ENCODE measurements at regions not wholly inside any gene's neighbourhood (a gene's known extent, or its start where the extent isn't known, plus 50 kb on each side); places are given as distances from the start of the nearest gene placed in this dataset.
"Not testable (repeated sequence)": the region's sequence is repeated elsewhere in the genome, so short reads cannot be mapped to it uniquely, and the experiment has no call there.

DNA sequence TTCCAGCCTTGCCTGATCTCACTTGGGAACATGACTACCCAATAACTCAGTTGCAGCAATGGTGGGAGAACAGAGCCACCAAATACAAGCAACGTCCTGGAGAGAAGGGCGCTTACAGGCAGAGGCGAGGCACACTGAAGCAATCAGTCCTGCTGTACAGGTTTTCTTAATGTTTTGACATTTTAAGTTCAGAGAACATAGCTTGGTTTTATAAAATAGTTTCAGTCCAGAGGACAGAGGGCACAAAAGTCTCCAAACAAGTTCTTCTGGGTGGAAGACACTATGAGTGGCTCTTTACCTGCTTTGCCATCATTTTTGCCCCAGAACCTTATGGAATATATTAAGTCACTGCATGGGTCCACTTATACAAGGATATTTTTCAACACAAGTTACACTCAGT lies 103.4 kb upstream of the KCNG1 start:
- ChIA-PET CTCF (interaction anchor here (1.3 to 2.8 kb wide), 2 partner anchors 111 to 181 kb away, joined by 3 to 10 read pairs; no protein-coding TSS in a partner anchor), POLR2A (no interaction called here)
- TF ChIP-seq, protein P1, sequence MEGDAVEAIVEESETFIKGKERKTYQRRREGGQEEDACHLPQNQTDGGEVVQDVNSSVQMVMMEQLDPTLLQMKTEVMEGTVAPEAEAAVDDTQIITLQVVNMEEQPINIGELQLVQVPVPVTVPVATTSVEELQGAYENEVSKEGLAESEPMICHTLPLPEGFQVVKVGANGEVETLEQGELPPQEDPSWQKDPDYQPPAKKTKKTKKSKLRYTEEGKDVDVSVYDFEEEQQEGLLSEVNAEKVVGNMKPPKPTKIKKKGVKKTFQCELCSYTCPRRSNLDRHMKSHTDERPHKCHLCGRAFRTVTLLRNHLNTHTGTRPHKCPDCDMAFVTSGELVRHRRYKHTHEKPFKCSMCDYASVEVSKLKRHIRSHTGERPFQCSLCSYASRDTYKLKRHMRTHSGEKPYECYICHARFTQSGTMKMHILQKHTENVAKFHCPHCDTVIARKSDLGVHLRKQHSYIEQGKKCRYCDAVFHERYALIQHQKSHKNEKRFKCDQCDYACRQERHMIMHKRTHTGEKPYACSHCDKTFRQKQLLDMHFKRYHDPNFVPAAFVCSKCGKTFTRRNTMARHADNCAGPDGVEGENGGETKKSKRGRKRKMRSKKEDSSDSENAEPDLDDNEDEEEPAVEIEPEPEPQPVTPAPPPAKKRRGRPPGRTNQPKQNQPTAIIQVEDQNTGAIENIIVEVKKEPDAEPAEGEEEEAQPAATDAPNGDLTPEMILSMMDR (IDR thresholded peaks at IDR 0.05; ENCODE audit: insufficient read depth, low read length, missing control alignments): no peak
- H3K4me3 ChIP-seq (ENCODE audit: low read depth, low read length): no peak overlapping the region
- no peak for DNase-seq (ENCODE audit: low read depth, low spot score)

DNA sequence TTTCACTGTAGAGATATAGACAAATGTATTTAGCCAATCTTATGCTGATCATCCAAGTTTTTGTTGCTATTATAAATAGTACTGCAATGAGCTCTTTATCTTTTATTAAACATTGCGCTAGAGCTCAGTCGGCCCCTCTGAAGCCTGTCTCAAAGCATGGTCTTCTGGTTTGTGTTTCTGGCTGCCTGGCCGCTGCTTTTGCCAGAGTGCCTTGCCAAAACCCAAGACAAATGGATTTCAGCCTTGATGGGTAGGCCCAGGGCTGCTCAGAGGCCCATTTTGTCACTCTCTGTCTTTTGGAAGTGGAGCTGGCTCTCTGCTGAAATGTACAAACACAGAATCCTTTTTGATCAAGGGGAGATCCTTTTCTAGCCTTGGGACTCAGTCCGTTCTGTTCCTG lies 102.9 kb upstream of the KCNG1 start:
- ChIA-PET CTCF (interaction anchor here (1.3 kb wide), 1 partner anchor 181 kb away, joined by 3 read pairs; no protein-coding TSS in a partner anchor), POLR2A (no interaction called here)
- TF ChIP-seq, protein P1 (IDR thresholded peaks at IDR 0.05; ENCODE audit: insufficient read depth, low read length, missing control alignments): no peak
- no peak overlapping the region for H3K4me3 ChIP-seq (ENCODE audit: low read depth, low read length)
- DNase-seq (ENCODE audit: low read depth, low spot score): no peak

DNA sequence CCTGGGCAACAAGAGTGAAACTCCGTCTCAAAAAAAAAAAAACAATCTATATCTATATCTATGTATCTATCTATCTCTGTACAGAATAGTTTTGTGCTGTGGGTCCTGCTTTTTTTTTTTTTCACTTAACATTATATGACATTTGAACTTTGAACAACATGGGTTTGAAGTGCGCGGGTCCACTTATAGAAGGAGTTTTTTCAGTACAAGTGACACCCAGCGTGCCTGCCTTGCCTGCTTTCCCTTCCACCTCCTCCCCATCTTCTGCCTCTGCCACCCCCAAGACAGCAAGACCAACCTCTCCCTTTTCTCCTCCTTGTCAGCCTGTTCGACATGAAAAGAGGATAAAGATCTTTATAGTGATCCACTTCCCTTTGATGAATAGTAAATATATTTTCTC lies 102.2 kb upstream of the KCNG1 start:
- CTCF ChIA-PET: interaction anchor here (1.3 kb wide), 1 partner anchor 182 kb away, joined by 3 read pairs; no protein-coding TSS in a partner anchor
- H3K4me3 ChIP-seq (ENCODE audit: low read depth, low read length): no peak overlapping the region
- DNase-seq (ENCODE audit: low read depth, low spot score): no peak
- POLR2A ChIA-PET: no interaction called here
- TF ChIP-seq, protein P1 (IDR thresholded peaks at IDR 0.05; ENCODE audit: insufficient read depth, low read length, missing control alignments): no peak

- DNase-seq (ENCODE audit: low read depth, low spot score); H3K4me3 ChIP-seq (ENCODE audit: low read depth, low read length); POLR2A ChIA-PET; CTCF ChIA-PET: not testable (repeated sequence)
These were observed 101.0 kb upstream of the KCNG1 start for GRCh38 chr20:51123887-51124286.

DNA sequence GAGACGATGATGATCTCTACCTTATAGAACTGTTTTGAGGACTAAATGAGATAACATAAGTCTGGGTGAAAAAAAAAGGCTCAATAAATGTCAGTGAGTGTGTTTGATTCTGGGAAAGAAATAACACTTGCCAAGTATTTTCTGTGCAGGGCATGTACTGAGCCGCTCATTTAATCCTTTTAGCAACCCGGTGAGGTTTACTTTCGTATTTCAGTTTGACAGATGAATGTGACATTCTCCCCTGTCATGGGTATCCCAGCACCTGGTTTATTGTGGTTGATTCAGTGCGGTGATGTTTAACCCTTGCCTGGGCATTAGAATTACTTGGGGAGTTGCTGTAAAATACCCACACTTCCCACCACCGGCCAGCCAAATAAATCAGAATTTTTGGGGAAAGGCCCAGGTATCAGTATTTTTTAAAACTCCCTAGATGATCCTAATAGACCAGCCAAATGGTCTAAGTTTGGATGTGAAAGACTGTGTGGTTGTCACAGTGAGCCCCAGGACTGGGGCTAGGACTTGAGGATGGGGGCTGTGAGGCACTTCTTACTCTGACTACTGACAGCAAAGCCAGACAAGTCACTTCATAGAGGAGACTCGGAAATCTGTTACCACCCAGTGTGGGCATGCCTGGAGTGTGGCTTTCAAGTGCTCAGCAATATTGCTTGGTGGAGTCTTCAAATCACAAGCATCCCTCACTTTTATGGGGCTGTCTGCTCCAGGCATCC lies 100.2 kb upstream of the KCNG1 start:
- TF ChIP-seq, protein P1 (IDR thresholded peaks at IDR 0.05; ENCODE audit: insufficient read depth, low read length, missing control alignments): no peak
- ChIA-PET CTCF (interaction anchor here (0.6 kb wide), 1 partner anchor 9 kb away, joined by 3 read pairs; no protein-coding TSS in a partner anchor), POLR2A (no interaction called here)
- no peak overlapping the region for H3K4me3 ChIP-seq (ENCODE audit: low read depth, low read length)
- no peak for DNase-seq (ENCODE audit: low read depth, low spot score)

DNA sequence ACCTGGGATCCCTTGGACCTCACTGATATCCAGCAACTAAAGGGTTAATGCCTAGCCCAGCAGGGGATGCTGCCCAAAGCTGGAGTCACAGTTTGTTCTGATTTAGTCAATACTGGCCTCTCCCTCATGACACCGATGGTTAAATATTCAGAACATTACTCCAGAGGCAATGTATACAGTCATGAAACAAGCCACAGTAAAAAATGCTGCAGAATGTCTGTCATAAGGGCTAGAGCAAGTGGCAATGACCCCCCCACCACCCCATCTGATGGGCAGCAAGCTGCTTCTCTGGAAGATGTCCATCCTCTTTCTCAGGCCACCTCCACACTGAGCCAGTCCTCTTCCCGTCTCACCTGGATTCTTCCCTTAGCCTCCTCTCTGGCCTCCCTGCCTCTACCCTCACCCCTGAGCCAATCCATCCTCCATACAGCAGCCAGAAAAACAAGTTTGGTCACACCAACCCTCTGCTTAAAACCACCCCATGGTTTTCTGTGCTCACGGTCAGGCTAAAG lies 99.0 kb upstream of the KCNG1 start:
- peak; percentile 5 for DNase-seq (ENCODE audit: low read depth, low spot score)
- no peak overlapping the region for H3K4me3 ChIP-seq (ENCODE audit: low read depth, low read length)
- ChIA-PET POLR2A (interaction anchor here (0.8 kb wide), 1 partner anchor 87 kb away, joined by 3 read pairs; no protein-coding TSS in a partner anchor), CTCF (no interaction called here)
- TF ChIP-seq, protein P1 (IDR thresholded peaks at IDR 0.05; ENCODE audit: insufficient read depth, low read length, missing control alignments): no peak

Measured in AG04449 (cell line).